ENCODE measurements at regions not wholly inside any gene's neighbourhood (a gene's known extent, or its start where the extent isn't known, plus 50 kb on each side); places are given as distances from the start of the nearest gene placed in this dataset.
"Not testable (repeated sequence)": the region's sequence is repeated elsewhere in the genome, so short reads cannot be mapped to it uniquely, and the experiment has no call there.

- H3K27ac ChIP-seq (ENCODE audit: low read depth, low read length), result no peak overlapping the region
- ChIA-PET CTCF (no interaction called here), POLR2A (no interaction called here)
- peaks cover 25% of the 10 kb centered on the region for H3K27me3 ChIP-seq (ENCODE audit: control insufficient read depth, insufficient read depth, low read length)
- no peak overlapping the region for H3K4me3 ChIP-seq (ENCODE audit: low read depth, low read length)
- no peak for DNase-seq (ENCODE audit: low read depth, low spot score)
- no peak for TF ChIP-seq CTCF (IDR thresholded peaks at IDR 0.05; ENCODE audit: low read depth, low read length)
- H3K9me3 ChIP-seq (ENCODE audit: control insufficient read depth, insufficient read depth, low read length), result no peaks in the 10 kb centered on the region; the same call in 1 of the 2 replicates
These were observed 347.9 kb upstream of the HS6ST1 start for GRCh38 chr2:128666596-128666995.

GRCh38 chr2:128667391-128667790 lies 348.7 kb upstream of the HS6ST1 start:
- DNase-seq (ENCODE audit: low read depth, low spot score), result no peak
- TF ChIP-seq CTCF (IDR thresholded peaks at IDR 0.05; ENCODE audit: low read depth, low read length), result no peak
- CTCF ChIA-PET, result no interaction called here

GRCh38 chr2:128668946-128669345 lies 350.3 kb upstream of the HS6ST1 start:
- CTCF ChIA-PET, result no interaction called here
- Histone ChIP-seq H3K4me3 (ENCODE audit: low read depth, low read length) (no peak overlapping the region), H3K27me3 (ENCODE audit: control insufficient read depth, insufficient read depth, low read length) (peaks cover 14% of the 10 kb centered on the region), H3K27ac (ENCODE audit: low read depth, low read length) (no peak overlapping the region), H3K9me3 (ENCODE audit: control insufficient read depth, insufficient read depth, low read length) (no peaks in the 10 kb centered on the region; the same call in 1 of the 2 replicates)
- no peak for TF ChIP-seq CTCF (IDR thresholded peaks at IDR 0.05; ENCODE audit: low read depth, low read length)
- POLR2A ChIA-PET, result no interaction called here
- no peak for DNase-seq (ENCODE audit: low read depth, low spot score)

More at GRCh38 chr2:128667391-128667790, 348.7 kb upstream of the HS6ST1 start:
- Histone ChIP-seq H3K4me3 (ENCODE audit: low read depth, low read length) (no peak overlapping the region), H3K27me3 (ENCODE audit: control insufficient read depth, insufficient read depth, low read length) (peaks cover 25% of the 10 kb centered on the region), H3K27ac (ENCODE audit: low read depth, low read length) (no peak overlapping the region), H3K9me3 (ENCODE audit: control insufficient read depth, insufficient read depth, low read length) (no peaks in the 10 kb centered on the region; the same call in 1 of the 2 replicates)
- POLR2A ChIA-PET, result no interaction called here

GRCh38 chr2:128670066-128670465 lies 351.4 kb upstream of the HS6ST1 start:
- CTCF ChIA-PET, result no interaction called here
- TF ChIP-seq CTCF (IDR thresholded peaks at IDR 0.05; ENCODE audit: low read depth, low read length), result no peak
- no peaks in the 10 kb centered on the region; the same call in 1 of the 2 replicates for H3K9me3 ChIP-seq (ENCODE audit: control insufficient read depth, insufficient read depth, low read length)

GRCh38 chr2:128671981-128672757 lies 353.5 kb upstream of the HS6ST1 start:
- H3K9me3 ChIP-seq (ENCODE audit: control insufficient read depth, insufficient read depth, low read length); DNase-seq (ENCODE audit: low read depth, low spot score); H3K4me3 ChIP-seq (ENCODE audit: low read depth, low read length); H3K27me3 ChIP-seq (ENCODE audit: control insufficient read depth, insufficient read depth, low read length); POLR2A ChIA-PET; CTCF ChIA-PET; H3K27ac ChIP-seq (ENCODE audit: low read depth, low read length): not testable (repeated sequence)

More at GRCh38 chr2:128670066-128670465, 351.4 kb upstream of the HS6ST1 start:
- DNase-seq (ENCODE audit: low read depth, low spot score), result no peak
- Histone ChIP-seq H3K4me3 (ENCODE audit: low read depth, low read length) (no peak overlapping the region), H3K27me3 (ENCODE audit: control insufficient read depth, insufficient read depth, low read length) (peaks cover 12% of the 10 kb centered on the region), H3K27ac (ENCODE audit: low read depth, low read length) (no peak overlapping the region)
- POLR2A ChIA-PET, result no interaction called here

GRCh38 chr2:128679680-128680079 lies 361.0 kb upstream of the HS6ST1 start:
- POLR2A ChIA-PET; DNase-seq (ENCODE audit: low read depth, low spot score); H3K27ac ChIP-seq (ENCODE audit: low read depth, low read length); H3K27me3 ChIP-seq (ENCODE audit: control insufficient read depth, insufficient read depth, low read length); CTCF ChIA-PET; H3K4me3 ChIP-seq (ENCODE audit: low read depth, low read length); H3K9me3 ChIP-seq (ENCODE audit: control insufficient read depth, insufficient read depth, low read length): not testable (repeated sequence)

Data from AG04450 (cell line).